IMR-90 (cell line): ENCODE measurements at regions not wholly inside any gene's neighbourhood (a gene's known extent, or its start where the extent isn't known, plus 50 kb on each side); places are given as distances from the start of the nearest gene placed in this dataset.

Source experiments
- ATAC-seq: fragments of 200-7000 bp; cut with Tn5 transposase; 2 replicates; pipeline ENCODE4 v1.9.1; 2020; ENCODE audit warnings: low read depth, mild to moderate bottlenecking, moderate library complexity
- BruUV-seq: library from RNA; stranded (reverse); fragments of 400-500 nt; replicated peaks from 2 replicates; lab custom pipeline; 2021; lab: Mats Ljungman, UMichigan
- CTCF ChIA-PET: fragments of 300-600 bp; formaldehyde crosslinking; extraction: SDS; loops from one replicate; lab custom pipeline; 2021; ENCODE audit warnings: antibody characterized with exemption; lab: Yijun Ruan, JAX
- POLR2A ChIA-PET: fragments of 300-600 bp; sonication (Branson Sonifier 250); formaldehyde crosslinking; loops from one replicate; lab custom pipeline; 2022; ENCODE audit warnings: antibody characterized with exemption; ENCODE audit not compliant: unreplicated experiment; lab: Charles Lee
- DNase-seq: peaks from one replicate; pipeline ENCODE4 v3.0.0; 2013
- H2AFZ ChIP-seq: replicated peaks from 2 replicates; pipeline ENCODE3; 2013; ENCODE audit warnings: low read length, mild to moderate bottlenecking; ENCODE audit not compliant: poor library complexity
- H2AK5ac ChIP-seq: 2 replicates; pipeline ENCODE4 v1.6.1; 2013; ENCODE audit warnings: low read depth, low read length, inconsistent platforms
- H2AK9ac ChIP-seq: replicated peaks from 2 replicates; pipeline ENCODE3; 2013; ENCODE audit warnings: mild to moderate bottlenecking, low read depth, low read length, moderate library complexity; ENCODE audit not compliant: poor library complexity
- H2BK120ac ChIP-seq: 2 replicates; pipeline ENCODE4 v1.6.1; 2013; ENCODE audit warnings: low read depth, low read length, inconsistent platforms
- H2BK15ac ChIP-seq: 3 replicates; pipeline ENCODE4 v1.6.1; 2013; ENCODE audit warnings: low read depth, low read length, inconsistent platforms
- H2BK20ac ChIP-seq: 2 replicates; pipeline ENCODE4 v1.6.1; 2013; ENCODE audit warnings: low read depth, mild to moderate bottlenecking, inconsistent platforms, low read length, moderate library complexity
- H2BK5ac ChIP-seq: 2 replicates; pipeline ENCODE4 v1.6.1; 2013; ENCODE audit warnings: mild to moderate bottlenecking, low read depth, low read length, inconsistent platforms; ENCODE audit not compliant: poor library complexity, severe bottlenecking
- H3K14ac ChIP-seq: replicated peaks from 2 replicates; pipeline ENCODE4 v1.6.1; 2013; ENCODE audit warnings: low read depth, low read length, inconsistent platforms
- H3K18ac ChIP-seq: 2 replicates; pipeline ENCODE4 v1.6.1; 2013; ENCODE audit warnings: low read depth, low read length, control low read depth
- H3K23ac ChIP-seq: 2 replicates; pipeline ENCODE4 v1.6.1; 2013; ENCODE audit warnings: low read depth, low read length, inconsistent platforms
- H3K27ac ChIP-seq: 2 replicates; pipeline ENCODE4 v1.5.1; 2013; ENCODE audit warnings: mild to moderate bottlenecking, control low read depth, low read length; ENCODE audit not compliant: insufficient read depth
- H3K27me3 ChIP-seq: 2 replicates; pipeline ENCODE4 v1.6.1; 2013; ENCODE audit warnings: low read length; ENCODE audit not compliant: control insufficient read depth, insufficient read depth
- H3K36me3 ChIP-seq: 2 replicates; pipeline ENCODE4 v1.6.1; 2013; ENCODE audit warnings: low read length, mixed read lengths; ENCODE audit not compliant: control insufficient read depth, insufficient read depth
- H3K4ac ChIP-seq: 2 replicates; pipeline ENCODE4 v1.6.1; 2013; ENCODE audit warnings: low read depth, low read length, inconsistent platforms
- H3K4me1 ChIP-seq: 2 replicates; pipeline ENCODE4 v1.6.1; 2013; ENCODE audit warnings: low read length, mixed read lengths; ENCODE audit not compliant: control insufficient read depth, insufficient read depth
- H3K4me2 ChIP-seq: 2 replicates; pipeline ENCODE4 v1.6.1; 2013; ENCODE audit warnings: low read depth, mild to moderate bottlenecking, control low read depth, low read length, moderate library complexity
- H3K4me3 ChIP-seq: 2 replicates; pipeline ENCODE4 v1.5.1; 2013; ENCODE audit warnings: low read depth, mild to moderate bottlenecking, control low read depth, low read length, moderate library complexity; ENCODE audit not compliant: insufficient read depth
- H3K56ac ChIP-seq: 2 replicates; pipeline ENCODE4 v1.6.1; 2013; ENCODE audit warnings: low read length, inconsistent platforms; ENCODE audit not compliant: insufficient read depth; ENCODE audit errors: extremely low read depth
- H3K79me1 ChIP-seq, 2 experiments: 2 replicates each; pipeline ENCODE4 v1.6.1; 2013; ENCODE audit warnings: low read length in 2 of 2, inconsistent platforms in 1 of 2, low read depth in 1 of 2
- H3K9ac ChIP-seq: 2 replicates; pipeline ENCODE4 v1.6.1; 2013; ENCODE audit warnings: low read depth, low read length, control low read depth
- H3K9me1 ChIP-seq: 2 replicates; pipeline ENCODE4 v1.6.1; 2013; ENCODE audit warnings: low read length, inconsistent platforms; ENCODE audit not compliant: insufficient read depth
- H3K9me3 ChIP-seq: 2 replicates; pipeline ENCODE4 v1.6.1; 2013; ENCODE audit warnings: low read length; ENCODE audit not compliant: control insufficient read depth, insufficient read depth
- H4K20me1 ChIP-seq: 2 replicates; pipeline ENCODE4 v1.6.1; 2013; ENCODE audit warnings: low read length, inconsistent platforms; ENCODE audit not compliant: insufficient read depth
- H4K5ac ChIP-seq: 2 replicates; pipeline ENCODE4 v1.6.1; 2013; ENCODE audit warnings: mild to moderate bottlenecking, low read depth, low read length, control low read depth
- H4K8ac ChIP-seq, 2 experiments: 2 replicates each; pipeline ENCODE4 v1.6.1; 2013; ENCODE audit warnings: low read depth in 2 of 2, low read length in 2 of 2, control low read depth in 1 of 2, inconsistent platforms in 1 of 2
- H4K91ac ChIP-seq: 2 replicates; pipeline ENCODE4 v1.6.1; 2013; ENCODE audit warnings: low read depth, low read length, inconsistent platforms; ENCODE audit not compliant: insufficient read depth
- CEBPB ChIP-seq: IDR thresholded peaks from 2 replicates; pipeline ENCODE4 v1.6.1; 2012; ENCODE audit warnings: low read depth, low read length, improper control_type of control experiment
- CHD1 ChIP-seq: IDR thresholded peaks from 2 replicates; pipeline ENCODE4 v1.6.1; 2012; ENCODE audit warnings: low read depth, low read length, improper control_type of control experiment
- MAFK ChIP-seq: IDR thresholded peaks from 2 replicates; pipeline ENCODE4 v1.6.1; 2012; ENCODE audit warnings: low read depth, low read length, improper control_type of control experiment
- MAZ ChIP-seq: IDR thresholded peaks from 2 replicates; pipeline ENCODE4 v1.6.1; 2012; ENCODE audit warnings: low read depth, mild to moderate bottlenecking, low read length, improper control_type of control experiment, moderate library complexity, borderline replicate concordance
- NFE2L2 ChIP-seq: fragments of 150-350 bp; IDR thresholded peaks from 2 replicates; pipeline ENCODE4 v1.6.1; 2016; ENCODE audit warnings: low read depth, mild to moderate bottlenecking, low read length
- RCOR1 ChIP-seq: IDR thresholded peaks from 2 replicates; pipeline ENCODE4 v1.6.1; 2012; ENCODE audit warnings: mild to moderate bottlenecking, low read length, improper control_type of control experiment; ENCODE audit not compliant: insufficient replicate concordance
- WGBS, 2 experiments: methylation state at CpG; one replicate each; pipeline versions ENCODE4 v1.1.5 to v1.1.7; 2013; ENCODE audit warnings: missing lambda C conversion rate in 2 of 2; ENCODE audit not compliant: insufficient read length in 1 of 2; ENCODE audit errors: extremely low coverage in 2 of 2; 5-methylcytosine and 5-hydroxymethylcytosine counted together
- dilution Hi-C: fragments of 300-500 bp; cut with HindIII; formaldehyde crosslinking; loops from one replicate; pipeline ENCODE4 v1.14.3; 2018; ENCODE audit warnings: low sequenced_read_pairs; ENCODE audit not compliant: unreplicated experiment
- in situ Hi-C: fragments of 300-500 bp; cut with MboI; formaldehyde crosslinking; loops from 3 replicates; pipeline ENCODE4 v1.14.3; 2019; ENCODE audit warnings: low sequenced_read_pairs, inconsistent platforms, mixed read lengths
- intact Hi-C: fragments of 100-400 bp; cut with micrococcal nuclease; formaldehyde crosslinking; loops from 2 replicates; pipeline ENCODE4 v1.10.0; 2022
- TF ChIP-seq, protein P1 (sequence below): fragments of 150-350 bp; IDR thresholded peaks from 2 replicates; pipeline ENCODE4 v1.6.1; 2016; ENCODE audit warnings: low read depth, mild to moderate bottlenecking, low read length, moderate library complexity, borderline replicate concordance
- TF ChIP-seq, protein P2 (sequence below): fragments of 150-350 bp; IDR thresholded peaks from 2 replicates; pipeline ENCODE4 v1.6.1; 2017; ENCODE audit warnings: mild to moderate bottlenecking, antibody characterized with exemption, low read length, low read depth
- TF ChIP-seq, protein P3 (sequence below): conservative IDR thresholded peaks from 2 replicates; pipeline ENCODE4 v1.5.1; 2012; ENCODE audit warnings: mild to moderate bottlenecking, low read depth, low read length, improper control_type of control experiment

DNA sequence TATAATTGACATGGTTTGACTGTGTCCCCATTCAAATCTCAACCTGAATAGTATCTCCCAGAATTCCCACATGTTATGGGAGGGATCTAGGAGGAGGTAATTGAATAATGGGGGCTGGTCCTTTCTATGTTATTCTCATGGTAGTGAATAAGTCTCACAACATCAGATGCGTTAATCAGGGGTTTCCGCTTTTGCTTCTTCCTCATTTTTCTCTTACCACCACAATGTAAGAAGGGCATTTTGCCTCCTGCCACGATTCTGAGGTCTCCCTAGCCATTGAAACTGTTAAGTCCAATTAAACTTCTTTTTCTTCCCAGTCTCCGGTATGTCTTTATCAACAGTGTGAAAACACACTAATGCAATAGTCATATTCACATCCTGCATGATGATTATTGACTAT lies 1073.3 kb upstream of the CDH2 start:
- Histone ChIP-seq H2BK120ac (no peak overlapping the region), H4K91ac (no peak overlapping the region), H3K18ac (no peak overlapping the region), H3K23ac (no peak overlapping the region), H3K9ac (no peak overlapping the region), H3K4ac (no peak overlapping the region), H2AFZ (no peak overlapping the region), H2AK9ac (no peak overlapping the region), H2BK15ac (no peak overlapping the region), H2BK20ac (no peak overlapping the region), H4K5ac (no peak overlapping the region), H3K79me1 (no peaks in the 10 kb centered on the region), H3K9me1 (no peaks in the 10 kb centered on the region), H3K27ac (no peak overlapping the region), H4K20me1 (no peaks in the 10 kb centered on the region), H3K4me2 (no peak overlapping the region), H2AK5ac (no peak overlapping the region), H3K4me1 (no peaks in the 10 kb centered on the region), H4K8ac (no peak overlapping the region), H3K4me3 (no peak overlapping the region), H3K36me3 (no peaks in the 10 kb centered on the region), H3K14ac (no peak overlapping the region), H2BK5ac (no peak overlapping the region), H3K27me3 (no peaks in the 10 kb centered on the region), H3K9me3 (no peaks in the 10 kb centered on the region), H3K56ac (no peak overlapping the region)
- intact Hi-C loops = no loop called here
- no CpG with 5 or more reads among the region's 4 CpGs for WGBS, 2 experiments
- in situ Hi-C loops = no loop called here
- ChIA-PET POLR2A (no interaction called here), CTCF (no interaction called here)
- BruUV-seq = no TSS peak
- TF ChIP-seq MAZ (no peak), MAFK (no peak), CHD1 (no peak), CEBPB (no peak), NFE2L2 (no peak), RCOR1 (no peak)
- TF ChIP-seq, protein P1, sequence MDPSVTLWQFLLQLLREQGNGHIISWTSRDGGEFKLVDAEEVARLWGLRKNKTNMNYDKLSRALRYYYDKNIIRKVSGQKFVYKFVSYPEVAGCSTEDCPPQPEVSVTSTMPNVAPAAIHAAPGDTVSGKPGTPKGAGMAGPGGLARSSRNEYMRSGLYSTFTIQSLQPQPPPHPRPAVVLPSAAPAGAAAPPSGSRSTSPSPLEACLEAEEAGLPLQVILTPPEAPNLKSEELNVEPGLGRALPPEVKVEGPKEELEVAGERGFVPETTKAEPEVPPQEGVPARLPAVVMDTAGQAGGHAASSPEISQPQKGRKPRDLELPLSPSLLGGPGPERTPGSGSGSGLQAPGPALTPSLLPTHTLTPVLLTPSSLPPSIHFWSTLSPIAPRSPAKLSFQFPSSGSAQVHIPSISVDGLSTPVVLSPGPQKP = no peak
- TF ChIP-seq, protein P2, sequence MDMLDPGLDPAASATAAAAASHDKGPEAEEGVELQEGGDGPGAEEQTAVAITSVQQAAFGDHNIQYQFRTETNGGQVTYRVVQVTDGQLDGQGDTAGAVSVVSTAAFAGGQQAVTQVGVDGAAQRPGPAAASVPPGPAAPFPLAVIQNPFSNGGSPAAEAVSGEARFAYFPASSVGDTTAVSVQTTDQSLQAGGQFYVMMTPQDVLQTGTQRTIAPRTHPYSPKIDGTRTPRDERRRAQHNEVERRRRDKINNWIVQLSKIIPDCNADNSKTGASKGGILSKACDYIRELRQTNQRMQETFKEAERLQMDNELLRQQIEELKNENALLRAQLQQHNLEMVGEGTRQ = no peak
- TF ChIP-seq, protein P3, sequence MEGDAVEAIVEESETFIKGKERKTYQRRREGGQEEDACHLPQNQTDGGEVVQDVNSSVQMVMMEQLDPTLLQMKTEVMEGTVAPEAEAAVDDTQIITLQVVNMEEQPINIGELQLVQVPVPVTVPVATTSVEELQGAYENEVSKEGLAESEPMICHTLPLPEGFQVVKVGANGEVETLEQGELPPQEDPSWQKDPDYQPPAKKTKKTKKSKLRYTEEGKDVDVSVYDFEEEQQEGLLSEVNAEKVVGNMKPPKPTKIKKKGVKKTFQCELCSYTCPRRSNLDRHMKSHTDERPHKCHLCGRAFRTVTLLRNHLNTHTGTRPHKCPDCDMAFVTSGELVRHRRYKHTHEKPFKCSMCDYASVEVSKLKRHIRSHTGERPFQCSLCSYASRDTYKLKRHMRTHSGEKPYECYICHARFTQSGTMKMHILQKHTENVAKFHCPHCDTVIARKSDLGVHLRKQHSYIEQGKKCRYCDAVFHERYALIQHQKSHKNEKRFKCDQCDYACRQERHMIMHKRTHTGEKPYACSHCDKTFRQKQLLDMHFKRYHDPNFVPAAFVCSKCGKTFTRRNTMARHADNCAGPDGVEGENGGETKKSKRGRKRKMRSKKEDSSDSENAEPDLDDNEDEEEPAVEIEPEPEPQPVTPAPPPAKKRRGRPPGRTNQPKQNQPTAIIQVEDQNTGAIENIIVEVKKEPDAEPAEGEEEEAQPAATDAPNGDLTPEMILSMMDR = no peak
- DNase-seq (no peak), ATAC-seq (no peak)
- dilution Hi-C loops = no loop called here
